H1 (cell line): ENCODE measurements at regions not wholly inside any gene's neighbourhood (a gene's known extent, or its start where the extent isn't known, plus 50 kb on each side); places are given as distances from the start of the nearest gene placed in this dataset.

Experiments used
- HDAC6 ChIP-seq: IDR thresholded peaks from one replicate; pipeline ENCODE4 v1.7.1; 2012; ENCODE audit warnings: low read depth, mild to moderate bottlenecking, inconsistent platforms, low read length, moderate library complexity
- MAFK ChIP-seq: IDR thresholded peaks from 2 replicates; pipeline ENCODE4 v1.6.1; 2012; ENCODE audit warnings: low read depth, mild to moderate bottlenecking, improper control_type of control experiment, low read length
- SIN3A ChIP-seq, 2 experiments: IDR thresholded peaks in 1 of 2; conservative IDR thresholded peaks in 1 of 2; 2 replicates each; pipeline ENCODE4 v1.6.1; 2011 to 2012; ENCODE audit warnings: low read length in 2 of 2, improper control_type of control experiment in 1 of 2, low read depth in 1 of 2, mild to moderate bottlenecking in 1 of 2
- TEAD4 ChIP-seq: IDR thresholded peaks from 2 replicates; pipeline ENCODE4 v1.6.1; 2012; ENCODE audit warnings: low read depth, low read length, inconsistent platforms, mixed read lengths

DNA sequence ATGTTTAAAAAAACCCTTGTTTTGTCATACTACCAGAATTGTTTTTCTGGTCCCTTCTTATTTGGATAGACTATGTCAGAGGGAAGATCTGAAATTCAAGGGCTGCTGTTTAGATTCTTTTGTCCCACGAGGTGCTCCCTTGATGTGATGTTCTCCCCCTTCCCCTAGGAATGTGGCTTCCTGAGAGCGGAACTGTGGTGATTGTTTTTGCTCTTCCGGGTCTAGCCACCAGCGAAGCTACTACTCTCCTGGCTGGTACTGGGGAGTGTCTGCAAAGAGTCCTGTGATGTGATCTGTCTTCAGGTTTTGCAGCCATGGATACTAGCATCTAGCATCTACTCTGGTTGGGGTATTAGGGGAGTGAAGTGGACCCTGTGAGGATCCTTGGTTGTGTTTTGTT is 271.1 kb downstream of the DCAF12L2 start (continued):
- TF ChIP-seq HDAC6 (no peak), SIN3A (conservative IDR thresholded peaks at IDR 0.05 in 1 of 2, IDR thresholded peaks at IDR 0.05 in 1 of 2; ENCODE audit: low read depth in 1 of 2, low read length in 2 of 2) (no peak), MAFK (no peak), TEAD4 (peak; percentile 71)
